ENCODE measurements at regions not wholly inside any gene's neighbourhood (a gene's known extent, or its start where the extent isn't known, plus 50 kb on each side); places are given as distances from the start of the nearest gene placed in this dataset.

DNA sequence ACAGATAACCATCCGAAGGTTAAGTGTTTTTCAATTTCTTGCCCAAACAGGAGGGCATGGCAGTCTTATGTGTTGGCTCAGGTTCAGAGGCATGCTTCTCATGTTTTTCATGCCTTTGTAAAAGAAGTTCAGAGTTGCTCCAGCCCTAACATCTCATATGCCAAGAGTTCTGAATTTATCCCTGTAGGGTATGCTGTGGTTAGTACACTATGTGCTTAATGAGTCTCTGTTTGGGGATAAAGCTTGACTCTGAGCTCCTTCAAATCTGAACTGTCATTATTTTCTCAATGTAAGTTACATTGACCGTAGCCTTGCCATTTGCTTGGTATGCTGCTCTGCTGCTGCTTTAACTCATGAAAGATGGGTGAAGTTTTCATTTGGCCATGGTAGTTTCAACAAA, 67.9 kb upstream of the PNPT1 start:
- Mint-ChIP-seq H3K9me3 (ENCODE audit: low read depth, unreplicated experiment) (no peaks in the 10 kb centered on the region), H3K4me1 (ENCODE audit: low read depth, unreplicated experiment) (no peaks in the 10 kb centered on the region), H3K4me3 (ENCODE audit: low read depth, unreplicated experiment) (no peak overlapping the region), H3K27ac (ENCODE audit: unreplicated experiment) (no peak overlapping the region), H3K27me3 (ENCODE audit: unreplicated experiment) (no peaks in the 10 kb centered on the region), H3K36me3 (ENCODE audit: insufficient read depth, unreplicated experiment) (no peaks in the 10 kb centered on the region)
- CTCF ChIA-PET = interaction anchor here (0.6 kb wide), 1 partner anchor 485 kb away, joined by 3 read pairs; no protein-coding TSS in a partner anchor
- DNase-seq = no peak
- no TSS peak for BruUV-seq (replicated peaks)
- intact Hi-C loops (cut with micrococcal nuclease; ENCODE audit: unreplicated experiment) = no loop called here
- TF ChIP-seq, protein P1, sequence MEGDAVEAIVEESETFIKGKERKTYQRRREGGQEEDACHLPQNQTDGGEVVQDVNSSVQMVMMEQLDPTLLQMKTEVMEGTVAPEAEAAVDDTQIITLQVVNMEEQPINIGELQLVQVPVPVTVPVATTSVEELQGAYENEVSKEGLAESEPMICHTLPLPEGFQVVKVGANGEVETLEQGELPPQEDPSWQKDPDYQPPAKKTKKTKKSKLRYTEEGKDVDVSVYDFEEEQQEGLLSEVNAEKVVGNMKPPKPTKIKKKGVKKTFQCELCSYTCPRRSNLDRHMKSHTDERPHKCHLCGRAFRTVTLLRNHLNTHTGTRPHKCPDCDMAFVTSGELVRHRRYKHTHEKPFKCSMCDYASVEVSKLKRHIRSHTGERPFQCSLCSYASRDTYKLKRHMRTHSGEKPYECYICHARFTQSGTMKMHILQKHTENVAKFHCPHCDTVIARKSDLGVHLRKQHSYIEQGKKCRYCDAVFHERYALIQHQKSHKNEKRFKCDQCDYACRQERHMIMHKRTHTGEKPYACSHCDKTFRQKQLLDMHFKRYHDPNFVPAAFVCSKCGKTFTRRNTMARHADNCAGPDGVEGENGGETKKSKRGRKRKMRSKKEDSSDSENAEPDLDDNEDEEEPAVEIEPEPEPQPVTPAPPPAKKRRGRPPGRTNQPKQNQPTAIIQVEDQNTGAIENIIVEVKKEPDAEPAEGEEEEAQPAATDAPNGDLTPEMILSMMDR (IDR thresholded peaks at IDR 0.05; ENCODE audit: unreplicated experiment) = no peak

DNA sequence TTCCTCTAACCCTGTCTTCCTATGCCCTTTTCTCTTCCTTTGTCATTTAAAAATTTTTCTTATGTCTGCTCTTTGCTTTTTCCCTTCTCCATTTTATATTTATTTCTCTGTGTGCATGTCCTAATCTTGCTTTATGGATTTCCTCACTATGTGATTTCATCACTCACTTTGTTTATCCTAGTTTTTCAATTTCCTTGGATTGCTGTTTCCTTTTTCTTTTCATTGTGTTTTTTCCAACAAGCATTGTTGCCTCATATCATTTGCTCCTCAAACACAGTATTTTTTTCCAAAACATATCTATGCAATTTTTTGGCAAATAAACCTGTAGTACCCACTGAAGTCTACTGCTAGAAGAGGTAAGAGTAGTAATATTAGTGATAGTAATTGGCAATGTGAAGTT, 67.4 kb upstream of the PNPT1 start:
- no peak for DNase-seq
- no peak overlapping the region for H3K27ac Mint-ChIP-seq (ENCODE audit: unreplicated experiment)
- H3K27me3 Mint-ChIP-seq (ENCODE audit: unreplicated experiment) = no peaks in the 10 kb centered on the region
- no peak overlapping the region for H3K4me3 Mint-ChIP-seq (ENCODE audit: low read depth, unreplicated experiment)
- intact Hi-C loops (cut with micrococcal nuclease; ENCODE audit: unreplicated experiment) = no loop called here
- TF ChIP-seq, protein P1 (IDR thresholded peaks at IDR 0.05; ENCODE audit: unreplicated experiment) = no peak
- H3K36me3 Mint-ChIP-seq (ENCODE audit: insufficient read depth, unreplicated experiment) = no peaks in the 10 kb centered on the region
- H3K9me3 Mint-ChIP-seq (ENCODE audit: low read depth, unreplicated experiment) = no peaks in the 10 kb centered on the region
- H3K4me1 Mint-ChIP-seq (ENCODE audit: low read depth, unreplicated experiment) = no peaks in the 10 kb centered on the region
- CTCF ChIA-PET = interaction anchor here (0.6 kb wide), 1 partner anchor 484 kb away, joined by 3 read pairs; no protein-coding TSS in a partner anchor
- BruUV-seq (replicated peaks) = no TSS peak

DNA sequence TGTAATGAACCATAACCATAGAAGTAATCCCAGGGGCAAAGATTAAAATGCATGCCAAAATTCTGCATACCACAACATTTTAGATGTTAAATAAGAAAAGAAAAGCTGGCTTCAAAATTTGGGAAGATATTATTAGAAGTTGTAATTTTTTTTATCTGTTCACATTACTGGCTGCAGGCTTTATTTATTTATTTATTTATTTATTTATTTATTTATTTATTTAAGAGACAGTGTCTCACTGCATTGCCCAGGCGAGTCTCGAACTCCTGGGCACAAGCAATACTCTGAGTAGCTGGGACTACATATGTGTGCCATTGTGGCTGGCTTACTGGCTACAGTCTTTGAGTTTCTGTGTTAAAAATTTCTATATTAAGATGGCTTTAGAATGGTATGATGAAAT, 66.5 kb upstream of the PNPT1 start:
- H3K9me3 Mint-ChIP-seq (ENCODE audit: low read depth, unreplicated experiment) = no peaks in the 10 kb centered on the region
- no peaks in the 10 kb centered on the region for H3K36me3 Mint-ChIP-seq (ENCODE audit: insufficient read depth, unreplicated experiment)
- H3K4me1 Mint-ChIP-seq (ENCODE audit: low read depth, unreplicated experiment) = no peaks in the 10 kb centered on the region
- no peak overlapping the region for H3K27ac Mint-ChIP-seq (ENCODE audit: unreplicated experiment)
- intact Hi-C loops (cut with micrococcal nuclease; ENCODE audit: unreplicated experiment) = no loop called here
- DNase-seq = no peak
- H3K27me3 Mint-ChIP-seq (ENCODE audit: unreplicated experiment) = no peaks in the 10 kb centered on the region
- CTCF ChIA-PET = no interaction called here
- BruUV-seq (replicated peaks) = no TSS peak
- TF ChIP-seq, protein P1 (IDR thresholded peaks at IDR 0.05; ENCODE audit: unreplicated experiment) = no peak
- H3K4me3 Mint-ChIP-seq (ENCODE audit: low read depth, unreplicated experiment) = no peak overlapping the region

DNA sequence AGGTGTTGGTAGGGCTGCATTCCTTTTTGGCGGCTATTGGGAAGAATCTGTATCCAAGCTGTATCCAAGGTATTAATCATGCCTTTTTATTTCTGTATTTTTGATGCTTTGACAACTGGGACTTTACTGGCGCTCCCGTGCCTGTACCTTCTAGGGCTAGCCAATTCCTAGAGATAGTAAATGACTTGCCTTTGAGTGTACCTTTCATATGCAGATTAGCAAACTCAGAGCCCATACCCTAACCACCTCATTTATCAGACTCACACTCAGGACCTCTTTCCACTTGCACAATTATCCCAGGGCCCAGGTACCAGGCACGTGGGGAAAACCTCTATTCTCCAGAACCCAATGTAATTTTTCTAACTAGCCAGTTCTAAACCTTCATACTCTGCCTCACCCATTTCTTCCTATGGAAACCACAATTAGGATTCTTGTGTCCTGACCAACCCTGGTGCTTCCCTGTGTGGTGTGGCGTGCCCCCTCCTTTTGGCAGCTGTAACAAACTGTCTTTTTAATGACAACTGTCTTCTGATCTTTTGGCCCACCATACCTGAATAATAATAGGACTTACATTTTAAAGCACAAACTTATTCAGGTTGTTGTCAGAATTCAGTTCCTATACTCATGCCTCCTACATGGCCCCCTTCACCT, 65.8 kb upstream of the PNPT1 start:
- intact Hi-C loops (cut with micrococcal nuclease; ENCODE audit: unreplicated experiment) = no loop called here
- CTCF ChIA-PET = no interaction called here
- Mint-ChIP-seq H3K4me3 (ENCODE audit: low read depth, unreplicated experiment) (no peak overlapping the region), H3K36me3 (ENCODE audit: insufficient read depth, unreplicated experiment) (no peaks in the 10 kb centered on the region), H3K4me1 (ENCODE audit: low read depth, unreplicated experiment) (no peaks in the 10 kb centered on the region), H3K27ac (ENCODE audit: unreplicated experiment) (no peak overlapping the region), H3K27me3 (ENCODE audit: unreplicated experiment) (no peaks in the 10 kb centered on the region), H3K9me3 (ENCODE audit: low read depth, unreplicated experiment) (no peaks in the 10 kb centered on the region)
- no TSS peak for BruUV-seq (replicated peaks)
- TF ChIP-seq, protein P1 (IDR thresholded peaks at IDR 0.05; ENCODE audit: unreplicated experiment) = no peak
- DNase-seq = no peak

Data from Calu3 (cell line).